ENCODE measurements at regions not wholly inside any gene's neighbourhood (a gene's known extent, or its start where the extent isn't known, plus 50 kb on each side); places are given as distances from the start of the nearest gene placed in this dataset.
"Not testable (repeated sequence)": the region's sequence is repeated elsewhere in the genome, so short reads cannot be mapped to it uniquely, and the experiment has no call there.

GRCh38 chr7:89685287-89685686 is 469.0 kb upstream of the STEAP1 start:
- no peaks in the 10 kb centered on the region for H3K36me3 ChIP-seq (ENCODE audit: control insufficient read depth in 1 of 2, insufficient read depth in 2 of 2, low read length in 2 of 2)
- H3K4me3 ChIP-seq (ENCODE audit: low read depth in 1 of 2, low read length in 2 of 2), result no peak overlapping the region
- H3K27me3 ChIP-seq (ENCODE audit: low read depth, low read length), result no peaks in the 10 kb centered on the region
- H3K9me3 ChIP-seq (ENCODE audit: control insufficient read depth in 1 of 2, low read length in 2 of 2), result no peaks in the 10 kb centered on the region
- H3K4me1 ChIP-seq (ENCODE audit: control insufficient read depth in 1 of 2, insufficient read depth in 2 of 2, low read length in 2 of 2), result no peaks in the 10 kb centered on the region
- no peak overlapping the region for H3K27ac ChIP-seq (ENCODE audit: low read length)

- Histone ChIP-seq H3K4me3 (ENCODE audit: low read depth in 1 of 2, low read length in 2 of 2) (no peak overlapping the region), H3K27ac (ENCODE audit: low read length) (no peak overlapping the region), H3K36me3 (ENCODE audit: control insufficient read depth in 1 of 2, insufficient read depth in 2 of 2, low read length in 2 of 2) (no peaks in the 10 kb centered on the region), H3K27me3 (ENCODE audit: low read depth, low read length) (no peaks in the 10 kb centered on the region), H3K4me1 (ENCODE audit: control insufficient read depth in 1 of 2, insufficient read depth in 2 of 2, low read length in 2 of 2) (no peaks in the 10 kb centered on the region), H3K9me3 (ENCODE audit: control insufficient read depth in 1 of 2, low read length in 2 of 2) (no peaks in the 10 kb centered on the region)
Observed at GRCh38 chr7:89687211-89687610, 467.1 kb upstream of the STEAP1 start.

- Histone ChIP-seq H3K36me3 (ENCODE audit: control insufficient read depth in 1 of 2, insufficient read depth in 2 of 2, low read length in 2 of 2) (no peaks in the 10 kb centered on the region), H3K27ac (ENCODE audit: low read length) (no peak overlapping the region), H3K27me3 (ENCODE audit: low read depth, low read length) (no peaks in the 10 kb centered on the region), H3K4me3 (ENCODE audit: low read depth in 1 of 2, low read length in 2 of 2) (peak overlapping the region in 1 of 2 donors; percentile 14), H3K4me1 (ENCODE audit: control insufficient read depth in 1 of 2, insufficient read depth in 2 of 2, low read length in 2 of 2) (no peaks in the 10 kb centered on the region), H3K9me3 (ENCODE audit: control insufficient read depth in 1 of 2, low read length in 2 of 2) (peaks cover 0 to 19% of the 10 kb centered on the region in 2 donors)
Observed at GRCh38 chr7:89695241-89695640, 459.0 kb upstream of the STEAP1 start.

DNA sequence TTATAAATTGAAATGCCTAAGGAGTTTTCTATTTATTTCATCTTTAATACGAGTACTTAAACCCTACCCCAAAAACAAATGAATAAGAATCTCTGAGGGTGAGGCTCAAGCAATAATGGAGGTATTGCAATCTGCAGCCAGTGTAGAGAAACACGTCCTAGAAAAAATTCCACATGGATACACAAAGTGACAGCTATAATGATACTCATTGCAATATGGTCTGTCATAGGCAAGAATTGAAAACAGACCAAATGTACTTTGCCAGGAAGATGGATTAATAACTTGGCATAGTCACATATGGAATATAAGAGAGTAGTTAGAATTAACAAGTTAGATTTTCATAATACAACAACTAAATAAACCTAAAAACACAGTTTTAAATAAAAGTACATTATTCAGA is 440.1 kb upstream of the STEAP1 start:
- Histone ChIP-seq H3K9me3 (ENCODE audit: control insufficient read depth in 1 of 2, low read length in 2 of 2) (no peaks in the 10 kb centered on the region), H3K27ac (ENCODE audit: low read length) (no peak overlapping the region), H3K27me3 (ENCODE audit: low read depth, low read length) (no peaks in the 10 kb centered on the region), H3K36me3 (ENCODE audit: control insufficient read depth in 1 of 2, insufficient read depth in 2 of 2, low read length in 2 of 2) (no peaks in the 10 kb centered on the region), H3K4me1 (ENCODE audit: control insufficient read depth in 1 of 2, insufficient read depth in 2 of 2, low read length in 2 of 2) (peaks cover 0 to 4% of the 10 kb centered on the region in 2 donors), H3K4me3 (ENCODE audit: low read depth in 1 of 2, low read length in 2 of 2) (no peak overlapping the region)

GRCh38 chr7:89718941-89719340 is 435.3 kb upstream of the STEAP1 start:
- not testable (repeated sequence) for H3K4me1 ChIP-seq (ENCODE audit: control insufficient read depth in 1 of 2, insufficient read depth in 2 of 2, low read length in 2 of 2); H3K36me3 ChIP-seq (ENCODE audit: control insufficient read depth in 1 of 2, insufficient read depth in 2 of 2, low read length in 2 of 2); H3K27me3 ChIP-seq (ENCODE audit: low read depth, low read length); H3K27ac ChIP-seq (ENCODE audit: low read length); H3K4me3 ChIP-seq (ENCODE audit: low read depth in 1 of 2, low read length in 2 of 2); H3K9me3 ChIP-seq (ENCODE audit: control insufficient read depth in 1 of 2, low read length in 2 of 2)

GRCh38 chr7:89728481-89728880 is 425.8 kb upstream of the STEAP1 start:
- H3K27ac ChIP-seq (ENCODE audit: low read length), result no peak overlapping the region
- H3K9me3 ChIP-seq (ENCODE audit: control insufficient read depth in 1 of 2, low read length in 2 of 2), result no peaks in the 10 kb centered on the region
- H3K4me1 ChIP-seq (ENCODE audit: control insufficient read depth in 1 of 2, insufficient read depth in 2 of 2, low read length in 2 of 2), result no peaks in the 10 kb centered on the region
- H3K36me3 ChIP-seq (ENCODE audit: control insufficient read depth in 1 of 2, insufficient read depth in 2 of 2, low read length in 2 of 2), result no peaks in the 10 kb centered on the region
- H3K4me3 ChIP-seq (ENCODE audit: low read depth in 1 of 2, low read length in 2 of 2), result no peak overlapping the region
- no peaks in the 10 kb centered on the region for H3K27me3 ChIP-seq (ENCODE audit: low read depth, low read length)

DNA sequence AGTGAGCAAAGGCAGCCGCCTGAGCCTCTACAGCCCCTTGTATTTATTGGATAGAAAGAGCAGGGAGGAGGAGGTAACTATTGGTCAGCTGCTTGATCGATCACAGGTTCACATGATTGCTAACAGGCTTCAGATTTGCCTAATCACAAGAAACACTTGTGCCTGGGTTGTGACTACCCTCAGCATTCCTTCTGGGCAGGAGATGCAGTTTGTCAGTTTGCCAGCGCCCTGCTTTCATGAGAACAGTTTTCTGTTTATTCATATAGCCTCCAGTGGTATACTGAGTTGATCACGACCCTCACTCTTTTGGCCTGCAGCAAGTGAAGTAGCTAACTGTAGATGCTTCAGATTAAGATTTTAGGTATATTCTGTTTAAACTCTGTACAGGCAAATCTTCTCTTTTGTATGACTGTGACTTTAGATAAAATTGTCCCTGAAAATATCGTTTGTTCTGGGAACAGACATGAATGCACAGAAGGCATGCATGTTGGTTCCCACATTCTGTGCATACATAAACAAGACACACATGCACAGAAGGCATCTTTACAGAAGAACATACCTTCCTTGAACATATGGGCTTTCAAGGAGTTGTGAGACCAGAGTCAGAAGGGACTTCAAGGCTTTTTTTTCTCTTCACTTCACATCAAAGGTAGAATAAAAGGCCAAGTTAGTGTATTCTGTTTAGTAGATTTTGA is 422.4 kb upstream of the STEAP1 start:
- no peak overlapping the region for H3K27ac ChIP-seq (ENCODE audit: low read length)
- no peaks in the 10 kb centered on the region for H3K4me1 ChIP-seq (ENCODE audit: control insufficient read depth in 1 of 2, insufficient read depth in 2 of 2, low read length in 2 of 2)
- no peaks in the 10 kb centered on the region for H3K36me3 ChIP-seq (ENCODE audit: control insufficient read depth in 1 of 2, insufficient read depth in 2 of 2, low read length in 2 of 2)

DNA sequence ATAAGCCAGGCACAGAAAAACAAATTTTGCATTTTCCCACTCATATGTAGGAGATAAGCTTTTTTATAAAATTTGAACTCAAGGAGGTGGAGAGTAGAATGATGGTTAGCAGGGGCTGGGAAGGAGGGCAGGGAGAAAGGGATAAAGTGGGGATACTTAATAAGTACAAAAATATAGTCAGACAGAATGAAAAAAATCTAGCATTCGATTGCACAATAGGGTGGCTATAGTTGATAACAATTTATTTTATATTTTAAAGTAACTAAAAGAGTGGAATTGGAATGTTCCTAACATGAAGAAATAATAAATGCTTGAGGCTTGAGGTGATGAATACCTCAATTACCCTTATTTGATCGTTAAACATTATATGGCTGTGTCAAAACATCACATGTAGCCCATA is 415.7 kb upstream of the STEAP1 start:
- Histone ChIP-seq H3K4me3 (ENCODE audit: low read depth in 1 of 2, low read length in 2 of 2) (no peak overlapping the region), H3K27ac (ENCODE audit: low read length) (no peak overlapping the region), H3K27me3 (ENCODE audit: low read depth, low read length) (no peaks in the 10 kb centered on the region), H3K9me3 (ENCODE audit: control insufficient read depth in 1 of 2, low read length in 2 of 2) (no peaks in the 10 kb centered on the region), H3K4me1 (ENCODE audit: control insufficient read depth in 1 of 2, insufficient read depth in 2 of 2, low read length in 2 of 2) (no peaks in the 10 kb centered on the region), H3K36me3 (ENCODE audit: control insufficient read depth in 1 of 2, insufficient read depth in 2 of 2, low read length in 2 of 2) (no peaks in the 10 kb centered on the region)

More for the DNA sequence above, 422.4 kb upstream of the STEAP1 start:
- H3K27me3 ChIP-seq (ENCODE audit: low read depth, low read length), result no peaks in the 10 kb centered on the region
- H3K4me3 ChIP-seq (ENCODE audit: low read depth in 1 of 2, low read length in 2 of 2), result no peak overlapping the region
- H3K9me3 ChIP-seq (ENCODE audit: control insufficient read depth in 1 of 2, low read length in 2 of 2), result no peaks in the 10 kb centered on the region

DNA sequence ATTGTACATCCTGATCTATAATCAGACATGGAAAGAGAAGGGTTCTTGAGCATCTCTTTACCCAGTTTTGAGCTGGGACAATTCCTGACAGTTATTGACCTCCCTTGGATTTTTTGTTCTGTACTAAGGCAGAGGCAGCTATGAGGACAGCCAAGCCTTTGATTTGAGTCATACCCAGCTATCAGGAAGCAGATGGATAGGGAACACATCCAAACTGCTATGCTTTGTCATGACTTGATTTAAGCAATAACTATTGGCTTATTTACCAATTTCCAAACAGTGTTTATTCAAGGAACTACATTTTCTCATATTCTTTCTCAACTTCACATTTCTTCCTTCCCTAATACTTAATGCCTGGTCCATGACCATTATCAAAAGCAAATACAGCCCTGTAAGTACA is 396.4 kb upstream of the STEAP1 start:
- Histone ChIP-seq H3K4me1 (ENCODE audit: control insufficient read depth in 1 of 2, insufficient read depth in 2 of 2, low read length in 2 of 2) (no peaks in the 10 kb centered on the region), H3K36me3 (ENCODE audit: control insufficient read depth in 1 of 2, insufficient read depth in 2 of 2, low read length in 2 of 2) (no peaks in the 10 kb centered on the region), H3K4me3 (ENCODE audit: low read depth in 1 of 2, low read length in 2 of 2) (no peak overlapping the region), H3K9me3 (ENCODE audit: control insufficient read depth in 1 of 2, low read length in 2 of 2) (no peaks in the 10 kb centered on the region), H3K27me3 (ENCODE audit: low read depth, low read length) (no peaks in the 10 kb centered on the region), H3K27ac (ENCODE audit: low read length) (no peak overlapping the region)

DNA sequence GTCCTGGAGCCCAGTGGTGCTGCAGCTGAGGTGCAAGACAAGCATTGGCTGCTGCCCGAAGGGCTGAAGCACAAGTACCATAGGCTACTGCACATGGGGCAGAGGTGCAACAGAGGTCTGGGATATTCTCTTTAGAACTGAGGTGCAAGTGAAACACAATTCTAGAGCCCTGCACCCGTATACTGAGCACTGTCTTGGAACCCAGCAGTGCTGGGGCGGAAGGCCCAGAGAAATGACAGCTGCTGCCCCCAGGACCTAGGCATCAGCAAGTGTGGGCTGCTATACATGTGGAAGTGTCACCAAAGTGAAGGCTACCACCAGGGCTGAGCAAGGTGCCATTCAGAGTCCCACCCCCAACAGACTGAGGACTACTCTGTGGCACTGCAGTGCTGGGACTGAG is 393.6 kb upstream of the STEAP1 start:
- no peaks in the 10 kb centered on the region for H3K9me3 ChIP-seq (ENCODE audit: control insufficient read depth in 1 of 2, low read length in 2 of 2)
- H3K4me3 ChIP-seq (ENCODE audit: low read depth in 1 of 2, low read length in 2 of 2), result no peak overlapping the region
- H3K36me3 ChIP-seq (ENCODE audit: control insufficient read depth in 1 of 2, insufficient read depth in 2 of 2, low read length in 2 of 2), result no peaks in the 10 kb centered on the region
- H3K27ac ChIP-seq (ENCODE audit: low read length), result no peak overlapping the region
- H3K4me1 ChIP-seq (ENCODE audit: control insufficient read depth in 1 of 2, insufficient read depth in 2 of 2, low read length in 2 of 2), result no peaks in the 10 kb centered on the region
- H3K27me3 ChIP-seq (ENCODE audit: low read depth, low read length), result no peaks in the 10 kb centered on the region

DNA sequence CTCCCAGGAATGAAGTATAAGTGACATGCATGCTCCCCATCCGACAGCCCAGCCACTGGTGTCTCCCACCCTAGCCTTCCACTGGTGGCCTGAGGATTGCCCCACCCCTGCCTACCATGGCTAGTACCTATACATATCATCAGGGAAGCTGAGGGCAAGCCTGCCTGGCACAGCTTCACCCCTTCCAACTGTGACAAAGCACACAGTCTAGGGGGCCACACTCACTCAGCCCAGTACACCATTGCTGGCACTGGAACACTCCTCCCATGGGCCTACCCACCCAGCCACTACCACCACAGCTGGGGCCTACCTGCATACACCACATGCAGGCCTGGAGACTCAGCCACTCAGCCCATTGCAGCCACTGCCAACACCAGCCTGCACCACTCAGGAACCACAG is 393.1 kb upstream of the STEAP1 start:
- Histone ChIP-seq H3K4me1 (ENCODE audit: control insufficient read depth in 1 of 2, insufficient read depth in 2 of 2, low read length in 2 of 2) (no peaks in the 10 kb centered on the region), H3K36me3 (ENCODE audit: control insufficient read depth in 1 of 2, insufficient read depth in 2 of 2, low read length in 2 of 2) (no peaks in the 10 kb centered on the region), H3K27me3 (ENCODE audit: low read depth, low read length) (no peaks in the 10 kb centered on the region), H3K27ac (ENCODE audit: low read length) (no peak overlapping the region), H3K9me3 (ENCODE audit: control insufficient read depth in 1 of 2, low read length in 2 of 2) (no peaks in the 10 kb centered on the region), H3K4me3 (ENCODE audit: low read depth in 1 of 2, low read length in 2 of 2) (no peak overlapping the region)

DNA sequence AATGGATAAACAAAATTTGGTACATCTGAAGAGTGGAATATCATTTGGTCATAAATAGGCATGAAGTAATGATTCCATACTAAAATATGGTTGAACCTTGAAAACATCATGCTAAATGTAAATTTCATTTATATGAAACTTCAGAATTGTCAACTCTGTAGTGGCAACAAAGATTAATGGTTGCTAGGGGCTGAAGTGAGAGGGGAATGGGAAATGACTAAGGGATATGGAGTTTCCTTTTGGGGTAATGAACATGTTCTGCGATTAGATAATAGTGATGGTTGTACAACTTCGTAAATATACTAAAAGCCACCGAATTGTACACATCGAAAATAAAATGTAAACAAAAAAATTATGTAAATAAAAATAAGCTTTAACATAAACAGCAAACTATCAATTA is 384.1 kb upstream of the STEAP1 start:
- Histone ChIP-seq H3K9me3 (ENCODE audit: control insufficient read depth in 1 of 2, low read length in 2 of 2) (no peaks in the 10 kb centered on the region), H3K27me3 (ENCODE audit: low read depth, low read length) (no peaks in the 10 kb centered on the region), H3K4me3 (ENCODE audit: low read depth in 1 of 2, low read length in 2 of 2) (no peak overlapping the region), H3K4me1 (ENCODE audit: control insufficient read depth in 1 of 2, insufficient read depth in 2 of 2, low read length in 2 of 2) (no peaks in the 10 kb centered on the region), H3K27ac (ENCODE audit: low read length) (no peak overlapping the region), H3K36me3 (ENCODE audit: control insufficient read depth in 1 of 2, insufficient read depth in 2 of 2, low read length in 2 of 2) (no peaks in the 10 kb centered on the region)

Data from muscle layer of duodenum (tissue), 2 donors.